ENCODE measurements at regions not wholly inside any gene's neighbourhood (a gene's known extent, or its start where the extent isn't known, plus 50 kb on each side); places are given as distances from the start of the nearest gene placed in this dataset.

DNA sequence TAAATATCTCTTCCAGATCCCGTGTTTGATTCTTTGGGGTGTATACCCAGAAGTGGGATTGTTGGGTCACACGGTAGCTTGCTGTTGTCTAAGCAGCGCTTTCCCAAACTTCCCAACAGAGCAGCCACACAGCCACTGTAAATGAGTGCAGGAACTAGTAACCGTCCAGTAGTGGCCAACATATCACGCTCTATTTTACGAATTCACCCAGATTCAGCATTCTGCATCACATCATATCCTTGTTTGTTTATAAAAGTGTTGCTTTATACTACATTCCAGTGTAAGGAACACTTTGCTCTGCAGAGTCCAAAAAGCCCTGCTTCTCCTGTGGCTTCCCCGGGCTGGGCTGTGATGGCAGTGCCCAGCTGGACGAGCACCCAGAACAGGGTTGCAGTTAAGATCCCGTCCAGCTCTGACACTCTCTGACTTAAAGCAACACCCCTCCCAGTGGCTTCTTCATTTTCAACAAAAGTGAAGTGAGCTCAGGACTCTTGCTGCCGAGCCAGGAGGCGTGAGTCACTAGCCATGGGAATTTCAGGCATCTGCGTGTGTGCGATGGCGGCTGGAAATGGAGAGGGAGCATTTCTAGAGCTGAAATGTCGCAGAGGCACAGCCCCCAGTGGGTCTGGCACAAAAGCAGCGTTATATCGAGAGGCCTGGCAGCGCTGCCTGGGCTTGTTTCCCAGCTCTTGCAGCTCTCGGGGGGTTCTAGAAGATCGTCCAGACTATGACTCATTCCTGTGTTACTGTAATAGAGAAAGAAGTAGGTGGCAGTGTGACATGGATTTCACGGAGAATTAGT lies 216.3 kb upstream of the ECI2 start (continued):
- TF ChIP-seq, protein P1, sequence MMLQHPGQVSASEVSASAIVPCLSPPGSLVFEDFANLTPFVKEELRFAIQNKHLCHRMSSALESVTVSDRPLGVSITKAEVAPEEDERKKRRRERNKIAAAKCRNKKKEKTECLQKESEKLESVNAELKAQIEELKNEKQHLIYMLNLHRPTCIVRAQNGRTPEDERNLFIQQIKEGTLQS (IDR thresholded peaks at IDR 0.05) = peak; percentile 92
- TF ChIP-seq, protein P1 (CRISPR knock-in tag; conservative IDR thresholded peaks at IDR 0.05) = no peak; the same call in 1 of the 2 replicates
- no peak for TF ChIP-seq ZNF277 (CRISPR knock-in tag; IDR thresholded peaks at IDR 0.05; ENCODE audit: borderline replicate concordance)

- H3K27me3 ChIP-seq (ENCODE audit: control insufficient read depth in 2 of 2, insufficient read depth in 2 of 2, low read length in 2 of 2) = peaks cover 47 to 86% of the 10 kb centered on the region in 2 experiments
- FAIRE-seq (no peak), ATAC-seq (no peak), DNase-seq (ENCODE audit: extremely low read depth in 1 of 4, low spot score in 3 of 4) (no peak)
- no peak overlapping the region for H3K9ac ChIP-seq (ENCODE audit: insufficient read depth in 1 of 2, low read depth in 2 of 2, low read length in 2 of 2)
- no peak overlapping the region for H3K4me2 ChIP-seq (ENCODE audit: insufficient read depth, low read length)
- intact Hi-C loops (cut with micrococcal nuclease) = no loop called here
- no peaks in the 10 kb centered on the region; the same call in 1 of the 2 replicates for H4K20me1 ChIP-seq (replicated peaks; ENCODE audit: control insufficient read depth, insufficient read depth, low read length)
- ChIA-PET CTCF (ENCODE audit: low intra/inter-chr PET ratio) (no interaction called here), POLR2A (interaction anchor here (0.6 to 1.2 kb wide), 3 partner anchors 7 to 952 kb away, joined by 3 to 8 read pairs (median 4); no protein-coding TSS in a partner anchor)
- H3K36me3 ChIP-seq (ENCODE audit: control insufficient read depth, insufficient read depth, low read length) = no peaks in the 10 kb centered on the region
- no peak overlapping the region for H3K27ac ChIP-seq (ENCODE audit: extremely low read depth, low read depth, low read length)
- peaks cover 3% of the 10 kb centered on the region for H3K9me1 ChIP-seq (ENCODE audit: control insufficient read depth, insufficient read depth, low read length)
- no TSS peak for BruUV-seq (replicated peaks)
- WGBS (ENCODE audit: insufficient coverage, low coverage, missing lambda C conversion rate) = 3% methylated on average over 9 of the region's 9 CpGs
- H3K9me3 ChIP-seq (replicated peaks; ENCODE audit: control insufficient read depth, insufficient read depth, low read depth, low read length) = no peaks in the 10 kb centered on the region
- H3K79me2 ChIP-seq (ENCODE audit: control insufficient read depth, insufficient read depth, low read length) = no peaks in the 10 kb centered on the region
- H2AFZ ChIP-seq (ENCODE audit: low read depth, low read length) = no peak overlapping the region
- peaks cover 0 to 6% of the 10 kb centered on the region in 2 experiments; a peak in 2 of 5 replicates for H3K4me1 ChIP-seq (replicated peaks in 1 of 2; ENCODE audit: control insufficient read depth in 2 of 2, insufficient read depth in 2 of 2, low read length in 2 of 2)
- in situ Hi-C loops (cut with MboI) = no loop called here
- H3K4me3 ChIP-seq = no peak overlapping the region
- TF ChIP-seq NR2C2 (CRISPR knock-in tag; IDR thresholded peaks at IDR 0.05) = no peak
- 0 out of 2 replicates have a peak, but pooled peaks have one; percentile 28 for TF ChIP-seq NR2C2 (tag; IDR thresholded peaks at IDR 0.05)
- no peak for TF ChIP-seq MTA2 (IDR thresholded peaks at IDR 0.05; ENCODE audit: low read depth)
- peak; percentile 43 for TF ChIP-seq CBX8 (IDR thresholded peaks at IDR 0.05; ENCODE audit: borderline replicate concordance, extremely low read depth, low read depth, low read length, poor library complexity, severe bottlenecking)
- no peak for TF ChIP-seq SFPQ (IDR thresholded peaks at IDR 0.05; ENCODE audit: low read depth, low read length)
- no peak for TF ChIP-seq SRSF3 (IDR thresholded peaks at IDR 0.05; ENCODE audit: insufficient read depth, low read length)
- no peak for TF ChIP-seq ZNF778 (CRISPR knock-in tag; IDR thresholded peaks at IDR 0.05)
- TF ChIP-seq, protein P2, sequence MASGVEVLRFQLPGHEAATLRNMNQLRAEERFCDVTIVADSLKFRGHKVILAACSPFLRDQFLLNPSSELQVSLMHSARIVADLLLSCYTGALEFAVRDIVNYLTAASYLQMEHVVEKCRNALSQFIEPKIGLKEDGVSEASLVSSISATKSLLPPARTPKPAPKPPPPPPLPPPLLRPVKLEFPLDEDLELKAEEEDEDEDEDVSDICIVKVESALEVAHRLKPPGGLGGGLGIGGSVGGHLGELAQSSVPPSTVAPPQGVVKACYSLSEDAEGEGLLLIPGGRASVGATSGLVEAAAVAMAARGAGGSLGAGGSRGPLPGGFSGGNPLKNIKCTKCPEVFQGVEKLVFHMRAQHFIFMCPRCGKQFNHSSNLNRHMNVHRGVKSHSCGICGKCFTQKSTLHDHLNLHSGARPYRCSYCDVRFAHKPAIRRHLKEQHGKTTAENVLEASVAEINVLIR (CRISPR knock-in tag; IDR thresholded peaks at IDR 0.05) = no peak
Observed at GRCh38 chr6:4350567-4351519, 215.5 kb upstream of the ECI2 start.

Measured in K562 (cell line).